SK-N-SH (cell line): ENCODE measurements at regions not wholly inside any gene's neighbourhood (a gene's known extent, or its start where the extent isn't known, plus 50 kb on each side); places are given as distances from the start of the nearest gene placed in this dataset.

Experiments used
- CTCF ChIA-PET: fragments of 300-600, 350-600 bp; formaldehyde crosslinking; extraction: SDS; loops from one replicate; lab custom pipeline; 2021; lab: Yijun Ruan, JAX
- POLR2A ChIA-PET: fragments of 350-600 bp; sonication (Branson Sonifier 250); formaldehyde crosslinking; extraction: SDS; loops from one replicate; lab custom pipeline; 2020; ENCODE audit warnings: antibody characterized with exemption, inconsistent platforms; lab: Yijun Ruan, JAX
- DNase-seq: peaks from one replicate; pipeline ENCODE4 v3.0.0; 2012
- H2AFZ ChIP-seq: fragments of 200-600 bp; sonication (generic); 2 replicates; pipeline ENCODE4 v1.8.1; 2016; ENCODE audit warnings: antibody characterized with exemption, mild to moderate bottlenecking, low read depth
- H3F3A ChIP-seq: fragments of 200-600 bp; sonication (generic); replicated peaks from 2 replicates; pipeline ENCODE3; 2016; ENCODE audit warnings: antibody characterized with exemption, mild to moderate bottlenecking; ENCODE audit not compliant: insufficient read depth
- H3K27ac ChIP-seq, 2 experiments: fragments of 200-500 bp in 1 of 2; fragments of 200-600 bp in 1 of 2; sonication (Bioruptor generic) in 1 of 2; sonication (generic), shearing (Covaris generic) in 1 of 2; 2 replicates each; pipeline versions ENCODE4 v1.5.1 to v1.6.1; 2014 to 2016; ENCODE audit warnings: low read depth in 2 of 2, inconsistent platforms in 1 of 2, low read length in 1 of 2, mild to moderate bottlenecking in 1 of 2, mixed read lengths in 1 of 2
- H3K27me3 ChIP-seq: fragments of 200-600 bp; sonication (generic), shearing (Covaris generic); 2 replicates; pipeline ENCODE4 v1.6.1; 2016; ENCODE audit warnings: mixed run types; ENCODE audit not compliant: insufficient read depth
- H3K36me3 ChIP-seq, 2 experiments: fragments of 200-500 bp in 1 of 2; fragments of 200-600 bp in 1 of 2; sonication (Bioruptor generic) in 1 of 2; sonication (generic) in 1 of 2; replicated peaks in 1 of 2; 2 replicates each; pipeline versions ENCODE3 to v1.5.1; 2014 to 2016; ENCODE audit warnings: low read length in 1 of 2, mild to moderate bottlenecking in 1 of 2; ENCODE audit not compliant: insufficient read depth in 2 of 2, control insufficient read depth in 1 of 2
- H3K4me1 ChIP-seq, 2 experiments: fragments of 200-500 bp in 1 of 2; fragments of 200-600 bp in 1 of 2; sonication (Bioruptor generic) in 1 of 2; sonication (generic), shearing (Covaris generic) in 1 of 2; 2 replicates each; pipeline versions ENCODE4 v1.5.1 to v1.6.1; 2014 to 2016; ENCODE audit warnings: low read depth in 1 of 2, low read length in 1 of 2, mixed run types in 1 of 2; ENCODE audit not compliant: insufficient read depth in 2 of 2, control insufficient read depth in 1 of 2
- H3K4me2 ChIP-seq: fragments of 200-600 bp; sonication (generic), shearing (Covaris generic); 2 replicates; pipeline ENCODE4 v1.6.1; 2017; ENCODE audit warnings: mixed run types
- H3K4me3 ChIP-seq, 2 experiments: fragments of 200-500 bp in 1 of 2; fragments of 200-600 bp in 1 of 2; sonication (Bioruptor generic) in 1 of 2; sonication (generic), shearing (Covaris generic) in 1 of 2; 2 replicates each; pipeline versions ENCODE4 v1.5.1 to v1.8.1; 2014 to 2016; ENCODE audit warnings: low read depth in 2 of 2, inconsistent platforms in 1 of 2, low read length in 1 of 2, mild to moderate bottlenecking in 1 of 2, mixed read lengths in 1 of 2, moderate library complexity in 1 of 2
- H3K79me2 ChIP-seq: fragments of 200-600 bp; sonication (generic); 2 replicates; pipeline ENCODE4 v1.8.1; 2017; ENCODE audit warnings: mild to moderate bottlenecking; ENCODE audit not compliant: insufficient read depth
- H3K9ac ChIP-seq: fragments of 200-600 bp; sonication (generic); 2 replicates; pipeline ENCODE4 v1.6.1; 2017; ENCODE audit warnings: mixed run types
- H3K9me2 ChIP-seq: fragments of 200-600 bp; sonication (generic); 2 replicates; pipeline ENCODE4 v1.6.1; 2017; ENCODE audit warnings: mixed run types
- H3K9me3 ChIP-seq: fragments of 200-600 bp; sonication (generic); 2 replicates; pipeline ENCODE4 v1.6.1; 2017; ENCODE audit warnings: mixed run types, mild to moderate bottlenecking, moderate library complexity
- H4K20me1 ChIP-seq: fragments of 200-600 bp; sonication (generic); 2 replicates; pipeline ENCODE4 v1.6.1; 2017; ENCODE audit warnings: mild to moderate bottlenecking, mixed run types; ENCODE audit not compliant: insufficient read depth
- CHD2 ChIP-seq: fragments of 150-350 bp; IDR thresholded peaks from 2 replicates; pipeline ENCODE4 v1.6.1; 2018; ENCODE audit warnings: low read length; ENCODE audit not compliant: partially characterized antibody
- ELF1 ChIP-seq: IDR thresholded peaks from 2 replicates; pipeline ENCODE4 v1.4.0; 2012
- EP300 ChIP-seq, 2 experiments: IDR thresholded peaks; 2 replicates each; pipeline versions ENCODE4 v1.4.0 to v1.6.1; 2012; ENCODE audit warnings: borderline replicate concordance in 1 of 2, low read depth in 1 of 2, low read length in 1 of 2
- EZH2phosphoT487 ChIP-seq: fragments of 200-600 bp; sonication (generic); IDR thresholded peaks from 2 replicates; pipeline ENCODE4 v1.6.1; 2017; ENCODE audit warnings: low read depth, mixed run types, mild to moderate bottlenecking, antibody characterized with exemption, moderate library complexity, borderline replicate concordance
- FOSL2 ChIP-seq: IDR thresholded peaks from 2 replicates; pipeline ENCODE4 v1.4.0; 2012; ENCODE audit warnings: low read depth, mild to moderate bottlenecking, moderate library complexity, borderline replicate concordance
- GABPA ChIP-seq: IDR thresholded peaks from 2 replicates; pipeline ENCODE4 v1.4.0; 2012; ENCODE audit warnings: low read depth, mild to moderate bottlenecking
- MEF2A ChIP-seq: IDR thresholded peaks from 2 replicates; pipeline ENCODE4 v1.4.0; 2012; ENCODE audit warnings: low read depth, borderline replicate concordance
- PBX3 ChIP-seq: IDR thresholded peaks from 2 replicates; pipeline ENCODE4; 2012
- POLR2AphosphoS5 ChIP-seq: IDR thresholded peaks from 2 replicates; pipeline ENCODE4 v1.6.1; 2012; ENCODE audit warnings: low read depth, low read length
- RAD21 ChIP-seq: IDR thresholded peaks from 2 replicates; pipeline ENCODE4 v1.6.1; 2012; ENCODE audit warnings: mild to moderate bottlenecking, low read length
- RCOR1 ChIP-seq: fragments of 150-350 bp; IDR thresholded peaks from 2 replicates; pipeline ENCODE4 v1.6.1; 2017; ENCODE audit warnings: antibody characterized with exemption, low read length
- REST ChIP-seq: IDR thresholded peaks from 2 replicates; pipeline ENCODE4 v1.6.1; 2012; ENCODE audit warnings: mild to moderate bottlenecking, low read depth, low read length, moderate library complexity
- RFX5 ChIP-seq: IDR thresholded peaks from 2 replicates; pipeline ENCODE4 v1.6.1; 2012; ENCODE audit warnings: mild to moderate bottlenecking, improper control_type of control experiment, low read length
- RXRA ChIP-seq: IDR thresholded peaks from 2 replicates; pipeline ENCODE4 v1.4.0; 2012; ENCODE audit warnings: low read depth, mild to moderate bottlenecking, borderline replicate concordance
- SIN3A ChIP-seq: IDR thresholded peaks from 2 replicates; pipeline ENCODE4 v1.6.1; 2012; ENCODE audit warnings: low read depth, mild to moderate bottlenecking, low read length, moderate library complexity, borderline replicate concordance
- TCF12 ChIP-seq: IDR thresholded peaks from 2 replicates; pipeline ENCODE4 v1.4.0; 2012
- TEAD4 ChIP-seq: IDR thresholded peaks from 2 replicates; pipeline ENCODE4 v1.4.0; 2012; ENCODE audit warnings: mild to moderate bottlenecking, borderline replicate concordance; ENCODE audit not compliant: insufficient read depth
- WGBS: methylation state at CpG from one replicate; pipeline ENCODE4 v1.1.6; 2017; ENCODE audit warnings: low lambda C conversion rate; 5-methylcytosine and 5-hydroxymethylcytosine counted together
- TF ChIP-seq, protein P1 (sequence below): IDR thresholded peaks from 2 replicates; pipeline ENCODE4 v1.4.0; 2012; ENCODE audit warnings: low read depth, borderline replicate concordance
- TF ChIP-seq, protein P2 (sequence below): IDR thresholded peaks from 2 replicates; pipeline ENCODE4 v1.4.0; 2012; ENCODE audit warnings: low read depth

DNA sequence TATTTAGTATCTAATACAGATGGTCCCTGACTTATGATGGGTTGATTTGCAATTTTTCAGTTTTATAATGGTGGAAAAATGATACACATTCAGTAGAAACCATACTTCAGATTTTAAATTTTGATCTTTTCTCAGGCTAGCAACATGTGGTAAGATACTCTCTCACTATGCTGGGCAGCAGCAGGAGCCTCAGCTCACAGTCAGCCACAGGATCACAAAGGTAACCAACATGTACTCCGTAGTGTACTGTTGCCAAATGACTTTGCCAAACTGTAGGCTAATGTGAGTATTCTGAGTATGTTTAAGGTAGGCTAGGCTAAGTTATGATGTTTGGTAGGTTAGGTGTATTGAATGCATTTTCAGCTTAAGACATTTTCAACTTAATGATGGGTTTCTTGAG is 498.6 kb upstream of the DPPA4 start:
- POLR2A ChIA-PET: no interaction called here

More for the DNA sequence above, 498.6 kb upstream of the DPPA4 start:
- 64% methylated on average over 1 of the region's 1 CpG for WGBS
- H4K20me1 ChIP-seq: no peaks in the 10 kb centered on the region
- H2AFZ ChIP-seq: no peak overlapping the region
- no peaks in the 10 kb centered on the region for H3K36me3 ChIP-seq
- DNase-seq: no peak
- no peak overlapping the region for H3K4me2 ChIP-seq
- H3K27ac ChIP-seq: no peak overlapping the region
- no peak overlapping the region for H3K9ac ChIP-seq
- H3K79me2 ChIP-seq: no peaks in the 10 kb centered on the region
- TF ChIP-seq FOSL2 (no peak), EZH2phosphoT487 (no peak), RFX5 (no peak), GABPA (no peak), RAD21 (no peak), ELF1 (no peak), TCF12 (no peak), EP300 (IDR thresholded peaks at IDR 0.05; ENCODE audit: borderline replicate concordance in 1 of 2, low read depth in 1 of 2, low read length in 1 of 2) (no peak), CHD2 (no peak), RXRA (no peak), RCOR1 (no peak), MEF2A (no peak), REST (no peak), TEAD4 (no peak), PBX3 (no peak), SIN3A (no peak), POLR2AphosphoS5 (no peak)
- TF ChIP-seq, protein P1, sequence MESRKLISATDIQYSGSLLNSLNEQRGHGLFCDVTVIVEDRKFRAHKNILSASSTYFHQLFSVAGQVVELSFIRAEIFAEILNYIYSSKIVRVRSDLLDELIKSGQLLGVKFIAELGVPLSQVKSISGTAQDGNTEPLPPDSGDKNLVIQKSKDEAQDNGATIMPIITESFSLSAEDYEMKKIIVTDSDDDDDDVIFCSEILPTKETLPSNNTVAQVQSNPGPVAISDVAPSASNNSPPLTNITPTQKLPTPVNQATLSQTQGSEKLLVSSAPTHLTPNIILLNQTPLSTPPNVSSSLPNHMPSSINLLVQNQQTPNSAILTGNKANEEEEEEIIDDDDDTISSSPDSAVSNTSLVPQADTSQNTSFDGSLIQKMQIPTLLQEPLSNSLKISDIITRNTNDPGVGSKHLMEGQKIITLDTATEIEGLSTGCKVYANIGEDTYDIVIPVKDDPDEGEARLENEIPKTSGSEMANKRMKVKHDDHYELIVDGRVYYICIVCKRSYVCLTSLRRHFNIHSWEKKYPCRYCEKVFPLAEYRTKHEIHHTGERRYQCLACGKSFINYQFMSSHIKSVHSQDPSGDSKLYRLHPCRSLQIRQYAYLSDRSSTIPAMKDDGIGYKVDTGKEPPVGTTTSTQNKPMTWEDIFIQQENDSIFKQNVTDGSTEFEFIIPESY: no peak
- TF ChIP-seq, protein P2, sequence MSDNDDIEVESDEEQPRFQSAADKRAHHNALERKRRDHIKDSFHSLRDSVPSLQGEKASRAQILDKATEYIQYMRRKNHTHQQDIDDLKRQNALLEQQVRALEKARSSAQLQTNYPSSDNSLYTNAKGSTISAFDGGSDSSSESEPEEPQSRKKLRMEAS: no peak
- H3K9me2 ChIP-seq: no peaks in the 10 kb centered on the region
- no peaks in the 10 kb centered on the region for H3K27me3 ChIP-seq
- no peak overlapping the region for H3K4me3 ChIP-seq
- H3F3A ChIP-seq: no peaks in the 10 kb centered on the region
- CTCF ChIA-PET: no interaction called here
- H3K4me1 ChIP-seq: no peaks in the 10 kb centered on the region
- no peaks in the 10 kb centered on the region for H3K9me3 ChIP-seq
